Transverse colon (tissue), 4 donors: ENCODE measurements at regions not wholly inside any gene's neighbourhood (a gene's known extent, or its start where the extent isn't known, plus 50 kb on each side); places are given as distances from the start of the nearest gene placed in this dataset.
"Not testable (repeated sequence)": the region's sequence is repeated elsewhere in the genome, so short reads cannot be mapped to it uniquely, and the experiment has no call there.

ENCODE experiments used
- DNase-seq: peaks from one replicate; pipeline ENCODE4 v3.0.0-alpha.2; 2019
- H3K27ac ChIP-seq, 4 donors: fragments of 200-600 bp; sonication (generic); 2 replicates each; pipeline ENCODE4 v1.5.1; 2016 to 2018; ENCODE audit warnings: inconsistent platforms in 4 of 4
- H3K27me3 ChIP-seq: fragments of 200-600 bp; sonication (generic); 2 replicates; pipeline ENCODE4 v1.5.1; 2017; ENCODE audit warnings: inconsistent platforms
- H3K36me3 ChIP-seq, 4 donors: fragments of 200-600 bp; sonication (generic); 2 replicates each; pipeline ENCODE4 v1.5.1; 2017 to 2019; ENCODE audit warnings: inconsistent platforms in 4 of 4
- H3K4me1 ChIP-seq, 4 donors: fragments of 200-600 bp; sonication (generic); 2 replicates each; pipeline ENCODE4 v1.5.1; 2017 to 2020; ENCODE audit warnings: inconsistent platforms in 4 of 4
- H3K4me3 ChIP-seq, 4 donors: fragments of 200-600 bp; sonication (generic); 1 replicate in 1 of 4; 2 replicates in 3 of 4; pipeline versions ENCODE4 v1.5.1 to v1.6.1; 2017 to 2019; ENCODE audit warnings: inconsistent platforms in 4 of 4
- H3K9me3 ChIP-seq, 2 donors: fragments of 200-600 bp; sonication (generic); 2 replicates each; pipeline ENCODE4 v1.5.1; 2017 to 2019; ENCODE audit warnings: inconsistent platforms in 2 of 2
- EP300 ChIP-seq: sonication (generic); formaldehyde crosslinking; IDR thresholded peaks from one replicate; pipeline ENCODE4 v1.6.1; 2017; ENCODE audit warnings: antibody characterized with exemption, low read depth
- POLR2A ChIP-seq: fragments of 450-650 bp; IDR thresholded peaks from one replicate; pipeline ENCODE4 v1.6.1; 2016; ENCODE audit warnings: antibody characterized with exemption, mild to moderate bottlenecking, moderate library complexity
- POLR2AphosphoS5 ChIP-seq, 3 donors: sonication (generic); formaldehyde crosslinking; IDR thresholded peaks; one replicate each; pipeline ENCODE4 v1.6.1; 2016; ENCODE audit warnings: antibody characterized with exemption in 3 of 3
- WGBS, 2 donors: methylation state at CpG; one replicate each; pipeline ENCODE4 v1.1.5; 2018; ENCODE audit warnings: low coverage in 1 of 2; 5-methylcytosine and 5-hydroxymethylcytosine counted together
- in situ Hi-C, 4 donors: fragments of 200-750 bp; cut with MboI; loops; one replicate each; pipeline versions ENCODE4 v1.15.0 to v1.15.1; 2017; ENCODE audit warnings: low sequenced_read_pairs in 3 of 4, low pct_ligation_motif_present in 1 of 4, low pct_unique_long_range_greater_than_20kb in 1 of 4
- intact Hi-C: fragments of 100-400 bp; cut with DNase I; formaldehyde crosslinking; loops from one replicate; pipeline ENCODE4 v1.15.1; 2023; ENCODE audit warnings: low total_unique reads
- TF ChIP-seq, protein P1 (sequence below), 5 experiments: fragments of 200-600 bp in 3 of 5; fragments of 450-650 bp in 2 of 5; sonication (generic) in 3 of 5; IDR thresholded peaks; 1 replicate in 2 of 5; 2 replicates in 3 of 5; pipeline ENCODE4 v1.5.1; 2016 to 2017; ENCODE audit warnings: antibody characterized with exemption in 5 of 5, inconsistent platforms in 3 of 5, mild to moderate bottlenecking in 2 of 5, moderate library complexity in 1 of 5

GRCh38 chr6:139730340-139730974, 356.0 kb upstream of the CITED2 start:
- in situ Hi-C loops (no loop called here), intact Hi-C loops (no loop called here)
- no peak for TF ChIP-seq POLR2A
- no peak for TF ChIP-seq EP300
- no peak for TF ChIP-seq POLR2AphosphoS5 (IDR thresholded peaks at IDR 0.05)
- Histone ChIP-seq H3K27me3 (no peaks in the 10 kb centered on the region), H3K27ac (no peak overlapping the region), H3K9me3 (no peaks in the 10 kb centered on the region), H3K4me1 (peaks cover 0 to 11% (median 4%) of the 10 kb centered on the region in 4 donors), H3K4me3 (no peak overlapping the region), H3K36me3 (no peaks in the 10 kb centered on the region)
- WGBS, 2 donors: 62 to 67% methylated on average over 1 to 2 of the region's 2 CpGs
- DNase-seq: no peak

GRCh38 chr6:139728876-139729427, 354.5 kb upstream of the CITED2 start:
- DNase-seq: no peak
- TF ChIP-seq POLR2A (no peak), EP300 (no peak), POLR2AphosphoS5 (IDR thresholded peaks at IDR 0.05) (no peak)
- TF ChIP-seq, protein P1, sequence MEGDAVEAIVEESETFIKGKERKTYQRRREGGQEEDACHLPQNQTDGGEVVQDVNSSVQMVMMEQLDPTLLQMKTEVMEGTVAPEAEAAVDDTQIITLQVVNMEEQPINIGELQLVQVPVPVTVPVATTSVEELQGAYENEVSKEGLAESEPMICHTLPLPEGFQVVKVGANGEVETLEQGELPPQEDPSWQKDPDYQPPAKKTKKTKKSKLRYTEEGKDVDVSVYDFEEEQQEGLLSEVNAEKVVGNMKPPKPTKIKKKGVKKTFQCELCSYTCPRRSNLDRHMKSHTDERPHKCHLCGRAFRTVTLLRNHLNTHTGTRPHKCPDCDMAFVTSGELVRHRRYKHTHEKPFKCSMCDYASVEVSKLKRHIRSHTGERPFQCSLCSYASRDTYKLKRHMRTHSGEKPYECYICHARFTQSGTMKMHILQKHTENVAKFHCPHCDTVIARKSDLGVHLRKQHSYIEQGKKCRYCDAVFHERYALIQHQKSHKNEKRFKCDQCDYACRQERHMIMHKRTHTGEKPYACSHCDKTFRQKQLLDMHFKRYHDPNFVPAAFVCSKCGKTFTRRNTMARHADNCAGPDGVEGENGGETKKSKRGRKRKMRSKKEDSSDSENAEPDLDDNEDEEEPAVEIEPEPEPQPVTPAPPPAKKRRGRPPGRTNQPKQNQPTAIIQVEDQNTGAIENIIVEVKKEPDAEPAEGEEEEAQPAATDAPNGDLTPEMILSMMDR (IDR thresholded peaks at IDR 0.05): no peak
- Histone ChIP-seq H3K27ac (peak overlapping the region in 1 of 4 donors; percentile 16), H3K4me3 (no peak overlapping the region), H3K36me3 (no peaks in the 10 kb centered on the region), H3K27me3 (no peaks in the 10 kb centered on the region), H3K4me1 (peaks cover 0 to 11% (median 4%) of the 10 kb centered on the region in 4 donors), H3K9me3 (no peaks in the 10 kb centered on the region)
- 50 to 52% methylated on average over 5 of the region's 5 CpGs for WGBS, 2 donors
- in situ Hi-C loops: no loop called here
- intact Hi-C loops: no loop called here

DNA sequence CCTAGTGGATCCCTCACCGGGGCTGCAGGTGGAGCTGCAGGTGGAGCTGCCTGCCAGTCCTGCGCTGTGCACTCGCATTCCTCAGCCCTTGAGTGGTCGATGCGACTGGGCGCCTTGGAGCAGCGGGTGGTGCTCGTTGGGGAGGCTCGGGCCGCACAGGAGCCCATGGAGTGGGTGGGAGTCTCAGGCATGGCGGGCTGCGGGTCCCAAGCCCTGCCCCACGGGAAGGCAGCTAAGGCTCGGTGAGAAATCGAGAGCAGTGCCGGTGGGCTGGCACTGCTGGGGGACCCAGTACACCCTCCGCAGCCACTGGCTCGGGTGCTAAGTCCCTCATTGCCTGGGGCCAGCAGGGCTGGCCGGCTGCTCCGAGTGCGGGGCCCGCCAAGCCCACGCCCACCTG, 351.8 kb upstream of the CITED2 start:
- H3K9me3 ChIP-seq, H3K4me3 ChIP-seq, H3K36me3 ChIP-seq, DNase-seq, H3K4me1 ChIP-seq, H3K27me3 ChIP-seq, H3K27ac ChIP-seq, intact Hi-C loops, in situ Hi-C loops: not testable (repeated sequence)
- 94% methylated on average over 17 of the region's 23 CpGs; no CpG with 5 or more reads in 1 of the 2 donors for WGBS, 2 donors

DNA sequence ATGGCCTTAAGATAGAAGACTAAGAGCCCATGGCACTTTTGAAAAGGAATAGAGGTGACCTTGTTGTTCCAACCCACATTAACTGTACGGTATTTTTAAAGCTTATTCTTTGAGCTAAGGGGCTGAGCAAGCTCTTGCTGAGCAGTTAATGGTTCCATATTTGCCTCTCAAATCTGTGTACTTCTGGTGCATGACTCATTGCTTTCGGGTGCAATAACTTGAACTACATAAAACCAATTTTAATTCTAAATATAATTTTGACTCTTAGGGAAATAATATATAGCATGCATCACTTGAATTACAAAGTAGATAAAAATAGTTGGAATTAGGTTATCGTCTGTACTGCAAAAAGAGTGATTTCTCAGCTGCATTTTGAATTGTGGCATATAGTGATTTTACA, 348.1 kb upstream of the CITED2 start:
- DNase-seq: no peak
- H3K9me3 ChIP-seq: no peaks in the 10 kb centered on the region
- in situ Hi-C loops: no loop called here
- no peaks in the 10 kb centered on the region for H3K27me3 ChIP-seq
- no peak overlapping the region for H3K4me3 ChIP-seq
- no peak overlapping the region for H3K27ac ChIP-seq
- H3K4me1 ChIP-seq: no peaks in the 10 kb centered on the region
- WGBS, 2 donors: 61 to 89% methylated on average over 3 of the region's 3 CpGs
- TF ChIP-seq POLR2A (no peak), POLR2AphosphoS5 (IDR thresholded peaks at IDR 0.05) (no peak), EP300 (no peak)
- TF ChIP-seq, protein P1 (IDR thresholded peaks at IDR 0.05): no peak
- intact Hi-C loops: no loop called here
- H3K36me3 ChIP-seq: no peaks in the 10 kb centered on the region

DNA sequence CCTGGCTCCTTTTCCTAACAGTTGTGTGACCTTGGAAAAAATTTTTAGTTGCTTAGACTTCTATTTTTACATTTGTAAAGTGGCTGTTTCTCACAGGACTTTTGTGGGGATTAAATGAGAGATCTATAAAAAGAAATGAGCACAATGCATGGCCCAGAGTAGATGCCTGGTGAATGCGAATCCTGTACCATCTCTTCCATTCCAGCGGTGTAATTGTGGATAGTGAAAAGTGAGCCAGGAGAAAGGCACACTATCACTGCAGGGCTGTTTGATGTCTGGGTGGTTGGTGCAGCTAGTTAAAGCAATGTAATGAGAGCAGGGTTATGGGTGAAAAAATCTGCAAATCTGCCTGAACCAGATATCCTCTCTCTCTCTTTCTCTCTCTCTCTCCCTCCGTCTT, 347.5 kb upstream of the CITED2 start:
- TF ChIP-seq POLR2AphosphoS5 (IDR thresholded peaks at IDR 0.05) (no peak), EP300 (no peak), POLR2A (no peak)
- TF ChIP-seq, protein P1 (IDR thresholded peaks at IDR 0.05): no peak
- no peak overlapping the region for H3K4me3 ChIP-seq
- no peak overlapping the region for H3K27ac ChIP-seq
- intact Hi-C loops: no loop called here
- H3K27me3 ChIP-seq: no peaks in the 10 kb centered on the region
- WGBS, 2 donors: 93 to 95% methylated on average over 2 to 3 of the region's 3 CpGs
- no peak for DNase-seq
- in situ Hi-C loops: no loop called here
- no peaks in the 10 kb centered on the region for H3K4me1 ChIP-seq
- H3K9me3 ChIP-seq: no peaks in the 10 kb centered on the region
- H3K36me3 ChIP-seq: no peaks in the 10 kb centered on the region
